Erythroblast (primary cell): ENCODE measurements at regions not wholly inside any gene's neighbourhood (a gene's known extent, or its start where the extent isn't known, plus 50 kb on each side); places are given as distances from the start of the nearest gene placed in this dataset.

Experiments used
- GATA1 ChIP-seq: IDR thresholded peaks from 2 replicates; pipeline ENCODE4 v1.6.1; 2011; ENCODE audit warnings: low read depth, mild to moderate bottlenecking, control low read depth, low read length, moderate library complexity
- POLR2A ChIP-seq: IDR thresholded peaks from 2 replicates; pipeline ENCODE4 v1.6.1; 2011; ENCODE audit warnings: mild to moderate bottlenecking, low read length

DNA sequence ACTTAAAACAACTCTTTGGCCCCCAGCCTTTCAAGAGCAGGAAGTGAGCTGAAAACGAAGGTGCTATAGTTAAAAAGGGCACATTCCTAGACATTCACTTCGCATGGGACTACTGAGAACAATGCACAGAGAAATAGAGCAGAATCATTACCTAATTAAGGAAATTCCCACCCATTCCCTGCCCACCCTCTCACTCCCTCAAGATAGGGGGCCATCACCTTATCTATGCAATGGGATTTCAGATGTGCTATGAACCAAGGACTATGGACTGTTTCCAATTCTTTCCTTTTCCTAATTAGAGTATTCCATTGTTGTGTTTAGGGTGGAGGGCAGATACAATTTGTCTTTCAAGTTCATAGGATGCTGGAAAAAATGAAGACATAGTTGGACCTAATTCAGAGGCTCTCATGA, 476.8 kb downstream of the CETN3 start:
- TF ChIP-seq POLR2A, result no peak
- TF ChIP-seq GATA1, result no peak
